ENCODE measurements at regions not wholly inside any gene's neighbourhood (a gene's known extent, or its start where the extent isn't known, plus 50 kb on each side); places are given as distances from the start of the nearest gene placed in this dataset.

DNA sequence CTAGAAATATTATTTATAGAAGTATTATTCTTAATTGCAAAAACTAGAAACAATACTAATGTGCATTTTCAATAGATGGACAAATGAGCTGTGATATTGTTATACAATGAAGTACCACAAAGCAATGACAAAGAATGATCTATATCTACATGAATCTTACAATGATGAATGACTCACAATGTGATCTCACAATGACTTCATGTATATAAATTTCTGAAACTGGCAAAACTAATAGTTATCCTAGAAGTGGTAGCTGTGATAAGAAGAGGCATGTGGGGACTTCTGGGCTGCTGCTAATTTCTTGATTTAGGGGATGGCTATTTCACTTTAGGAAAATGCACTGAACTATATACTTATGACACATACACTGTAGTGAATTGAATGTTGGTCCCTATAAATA lies 396.0 kb upstream of the ZNF608 start:
- no peak for TF ChIP-seq CTCF (conservative IDR thresholded peaks at IDR 0.05; ENCODE audit: low read depth, low read length)
- TF ChIP-seq EZH2 (IDR thresholded peaks at IDR 0.05; ENCODE audit: low read length, unreplicated experiment) = no peak
